GM18517 (cell line): ENCODE measurements at regions not wholly inside any gene's neighbourhood (a gene's known extent, or its start where the extent isn't known, plus 50 kb on each side); places are given as distances from the start of the nearest gene placed in this dataset.
"Not testable (repeated sequence)": the region's sequence is repeated elsewhere in the genome, so short reads cannot be mapped to it uniquely, and the experiment has no call there.

Experiments
- ATAC-seq: cut with Tn5 transposase; IDR thresholded peaks from one replicate; pipeline ENCODE4 v1.9.1; 2021; ENCODE audit warnings: mild to moderate bottlenecking, moderate library complexity; ENCODE audit not compliant: unreplicated experiment

DNA sequence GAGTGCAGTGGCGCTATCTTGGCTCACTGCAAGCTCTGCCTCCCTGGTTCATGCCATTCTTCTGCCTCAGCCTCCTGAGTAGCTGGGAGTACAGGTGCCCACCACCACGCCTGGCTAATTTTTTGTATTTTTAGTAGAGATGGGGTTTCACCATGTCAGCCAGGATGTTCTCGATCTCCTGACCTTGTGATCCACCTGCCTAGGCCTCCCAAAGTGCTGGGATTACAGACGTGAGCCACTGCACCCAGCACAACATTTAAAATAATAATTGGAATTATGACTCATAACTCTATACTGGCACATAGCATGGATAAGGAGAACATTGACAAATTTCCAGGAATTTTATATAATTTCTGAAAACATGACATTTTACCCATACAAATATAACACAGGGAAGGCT is 54.2 kb downstream of the DBET start:
- ATAC-seq, result not testable (repeated sequence)

DNA sequence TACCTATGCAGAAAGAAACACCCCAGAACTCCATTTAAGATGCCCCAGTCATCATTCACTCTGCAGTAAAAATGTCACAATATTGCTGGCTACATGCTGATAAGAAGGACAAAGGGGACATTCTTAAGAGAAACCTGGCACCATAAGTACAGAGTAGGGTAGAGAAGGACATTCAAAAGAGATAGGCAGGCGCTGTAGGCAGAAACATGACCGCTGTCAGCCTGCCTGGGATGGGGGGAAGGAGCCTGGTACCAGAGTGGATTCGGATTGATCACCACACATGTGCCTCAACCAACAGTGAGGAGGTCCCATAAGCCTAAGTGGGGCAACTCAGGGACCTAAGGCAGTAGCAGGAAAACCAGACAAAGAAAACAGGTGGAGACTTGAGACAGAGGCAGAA is 54.1 kb upstream of the DUX4 start:
- not testable (repeated sequence) for ATAC-seq

DNA sequence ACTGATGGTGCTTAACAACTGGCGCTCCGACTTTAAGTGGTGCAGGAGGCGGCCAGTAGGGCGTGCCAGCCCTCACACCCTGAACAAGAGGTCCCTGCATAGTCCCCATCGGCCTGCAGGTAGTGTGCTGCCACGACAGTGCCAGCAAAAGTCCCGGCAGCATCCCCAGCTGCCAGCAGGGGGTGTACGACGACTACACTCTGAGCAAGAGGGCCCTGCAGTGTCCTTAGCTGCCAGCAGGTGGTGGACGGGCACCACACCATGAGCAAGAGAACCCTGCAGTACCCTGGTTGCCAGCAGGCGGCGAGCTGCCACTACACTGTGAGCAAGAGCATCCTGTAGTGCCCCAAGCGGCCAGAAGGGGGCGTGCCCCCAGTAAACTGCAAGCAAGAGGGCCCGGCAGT is 53.5 kb upstream of the DUX4 start:
- ATAC-seq, result peak; percentile 58

DNA sequence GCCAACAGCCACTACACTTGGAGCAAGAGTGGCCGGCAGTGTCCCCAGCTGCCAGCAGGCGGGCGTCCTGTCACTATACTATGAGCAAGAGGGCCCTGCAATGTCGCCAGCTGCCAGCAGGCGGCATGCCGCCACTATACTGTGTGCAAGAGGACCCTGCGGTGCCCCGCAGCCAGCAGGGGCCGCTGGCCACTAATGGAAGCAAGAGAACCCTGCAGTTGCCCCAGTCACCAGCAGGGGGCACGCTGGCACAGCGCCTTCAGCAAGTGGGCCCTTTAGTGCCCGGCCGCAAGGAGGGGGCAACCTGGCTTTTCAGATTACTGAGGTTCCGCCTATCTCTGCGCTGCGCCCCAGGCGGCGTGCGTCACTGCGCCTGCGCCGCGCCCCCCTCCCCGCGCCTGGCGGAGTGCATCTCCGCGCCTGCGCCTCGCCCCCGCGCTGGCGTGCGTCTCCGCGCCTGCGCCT is 53.0 kb upstream of the DUX4 start:
- peak; percentile 61 for ATAC-seq

DNA sequence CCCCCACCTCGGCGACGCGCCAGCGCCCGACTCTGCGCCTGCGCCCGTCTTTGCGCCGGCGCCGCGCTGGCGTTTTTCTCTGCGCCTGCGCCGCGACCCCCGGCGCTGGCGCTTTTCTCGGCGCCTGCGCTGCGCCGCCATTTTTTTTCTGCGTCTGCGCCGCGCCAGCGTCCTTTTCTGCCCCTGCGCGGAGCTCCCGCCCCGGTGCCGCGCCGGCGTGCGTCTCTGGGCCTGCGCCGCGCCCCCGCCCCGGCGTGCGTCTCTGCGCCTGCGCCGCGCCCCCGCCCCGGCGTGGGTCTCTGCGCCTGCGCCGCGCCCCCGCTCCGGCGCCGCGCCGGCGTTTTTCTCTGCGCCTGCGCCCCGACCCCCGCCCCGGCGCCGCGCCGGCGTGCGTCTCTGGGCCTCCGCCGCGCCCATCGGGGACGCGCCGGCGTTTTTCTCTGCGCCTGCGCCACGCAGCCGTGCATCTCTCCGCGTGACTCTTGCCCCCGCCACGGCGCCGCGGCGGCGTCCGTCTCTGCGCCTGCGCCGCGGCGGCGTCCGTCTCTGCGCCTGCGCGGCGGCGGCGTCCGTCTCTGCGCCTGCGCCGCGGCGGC is 52.4 kb upstream of the DUX4 start:
- not testable (repeated sequence) for ATAC-seq

GRCh38 chr4:190121759-190122158 is 51.8 kb upstream of the DUX4 start:
- no peak for ATAC-seq

GRCh38 chr4:190122161-190123142 is 51.1 kb upstream of the DUX4 start:
- ATAC-seq, result not testable (repeated sequence)
